HL-60 (cell line): ENCODE measurements at regions not wholly inside any gene's neighbourhood (a gene's known extent, or its start where the extent isn't known, plus 50 kb on each side); places are given as distances from the start of the nearest gene placed in this dataset.

Source experiments
- DNase-seq, 2 experiments: peaks; one replicate each; pipeline ENCODE4 v3.0.0-alpha.2; 2010 to 2020; ENCODE audit warnings: low read depth in 1 of 2, low spot score in 1 of 2
- H3K27ac ChIP-seq: fragments of 250-450 bp; sonication (Bioruptor Pico); replicated peaks from 2 replicates; pipeline ENCODE4 v1.5.1; 2020; ENCODE audit warnings: mild to moderate bottlenecking, moderate library complexity
- H3K27me3 ChIP-seq: fragments of 250-450 bp; sonication (Bioruptor Pico); 2 replicates; pipeline ENCODE4 v1.5.1; 2021; ENCODE audit warnings: mild to moderate bottlenecking, moderate library complexity; ENCODE audit not compliant: insufficient read depth, poor library complexity, severe bottlenecking
- H3K4me3 ChIP-seq: replicated peaks from 2 replicates; pipeline ENCODE4 v1.5.1; 2011; ENCODE audit warnings: mild to moderate bottlenecking, control low read depth, low read length; ENCODE audit not compliant: insufficient read depth
- CTCF ChIP-seq: IDR thresholded peaks from one replicate; pipeline ENCODE4 v1.5.1; 2011; ENCODE audit warnings: low read length, control low read depth, inconsistent platforms; ENCODE audit not compliant: insufficient read depth
- GABPA ChIP-seq: IDR thresholded peaks from 2 replicates; pipeline ENCODE4 v1.6.1; 2012; ENCODE audit warnings: low read depth
- POLR2AphosphoS5 ChIP-seq: IDR thresholded peaks from 2 replicates; pipeline ENCODE4 v1.6.1; 2012; ENCODE audit warnings: low read depth
- SPI1 ChIP-seq: IDR thresholded peaks from 2 replicates; pipeline ENCODE4 v1.6.1; 2012; ENCODE audit warnings: low read depth, mild to moderate bottlenecking, borderline replicate concordance
- TF ChIP-seq, protein P1 (sequence below): IDR thresholded peaks from 2 replicates; pipeline ENCODE4 v1.6.1; 2012; ENCODE audit warnings: low read depth; ENCODE audit not compliant: insufficient replicate concordance

GRCh38 chr17:56739776-56740175, 93.9 kb downstream of the C17orf67 start:
- H3K4me3 ChIP-seq = no peak overlapping the region
- DNase-seq = no peak
- no peaks in the 10 kb centered on the region for H3K27me3 ChIP-seq
- TF ChIP-seq CTCF (no peak), SPI1 (no peak), POLR2AphosphoS5 (no peak), GABPA (no peak)
- TF ChIP-seq, protein P1, sequence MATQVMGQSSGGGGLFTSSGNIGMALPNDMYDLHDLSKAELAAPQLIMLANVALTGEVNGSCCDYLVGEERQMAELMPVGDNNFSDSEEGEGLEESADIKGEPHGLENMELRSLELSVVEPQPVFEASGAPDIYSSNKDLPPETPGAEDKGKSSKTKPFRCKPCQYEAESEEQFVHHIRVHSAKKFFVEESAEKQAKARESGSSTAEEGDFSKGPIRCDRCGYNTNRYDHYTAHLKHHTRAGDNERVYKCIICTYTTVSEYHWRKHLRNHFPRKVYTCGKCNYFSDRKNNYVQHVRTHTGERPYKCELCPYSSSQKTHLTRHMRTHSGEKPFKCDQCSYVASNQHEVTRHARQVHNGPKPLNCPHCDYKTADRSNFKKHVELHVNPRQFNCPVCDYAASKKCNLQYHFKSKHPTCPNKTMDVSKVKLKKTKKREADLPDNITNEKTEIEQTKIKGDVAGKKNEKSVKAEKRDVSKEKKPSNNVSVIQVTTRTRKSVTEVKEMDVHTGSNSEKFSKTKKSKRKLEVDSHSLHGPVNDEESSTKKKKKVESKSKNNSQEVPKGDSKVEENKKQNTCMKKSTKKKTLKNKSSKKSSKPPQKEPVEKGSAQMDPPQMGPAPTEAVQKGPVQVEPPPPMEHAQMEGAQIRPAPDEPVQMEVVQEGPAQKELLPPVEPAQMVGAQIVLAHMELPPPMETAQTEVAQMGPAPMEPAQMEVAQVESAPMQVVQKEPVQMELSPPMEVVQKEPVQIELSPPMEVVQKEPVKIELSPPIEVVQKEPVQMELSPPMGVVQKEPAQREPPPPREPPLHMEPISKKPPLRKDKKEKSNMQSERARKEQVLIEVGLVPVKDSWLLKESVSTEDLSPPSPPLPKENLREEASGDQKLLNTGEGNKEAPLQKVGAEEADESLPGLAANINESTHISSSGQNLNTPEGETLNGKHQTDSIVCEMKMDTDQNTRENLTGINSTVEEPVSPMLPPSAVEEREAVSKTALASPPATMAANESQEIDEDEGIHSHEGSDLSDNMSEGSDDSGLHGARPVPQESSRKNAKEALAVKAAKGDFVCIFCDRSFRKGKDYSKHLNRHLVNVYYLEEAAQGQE = no peak
- H3K27ac ChIP-seq = no peak overlapping the region

GRCh38 chr17:56740481-56740880, 93.2 kb downstream of the C17orf67 start:
- TF ChIP-seq, protein P1 = no peak
- no peak for TF ChIP-seq CTCF
- no peak for TF ChIP-seq GABPA
- no peak for TF ChIP-seq SPI1
- TF ChIP-seq POLR2AphosphoS5 = no peak
- H3K27me3 ChIP-seq = no peaks in the 10 kb centered on the region
- H3K27ac ChIP-seq = no peak overlapping the region
- no peak overlapping the region for H3K4me3 ChIP-seq
- no peak for DNase-seq
